GM23338 (cell line): ENCODE measurements at regions not wholly inside any gene's neighbourhood (a gene's known extent, or its start where the extent isn't known, plus 50 kb on each side); places are given as distances from the start of the nearest gene placed in this dataset.

Source experiments
- ATAC-seq: fragments of 200-7000 bp; cut with Tn5 transposase; 3 replicates; pipeline ENCODE4 v1.9.1; 2020
- DNase-seq: peaks from one replicate; pipeline ENCODE4 v3.0.0-alpha.2; 2015; ENCODE audit warnings: low spot score
- H2AFZ ChIP-seq: fragments of 200-600 bp; sonication (generic); 2 replicates; pipeline ENCODE4 v1.8.0; 2016; ENCODE audit warnings: antibody characterized with exemption, mild to moderate bottlenecking, moderate library complexity
- H3F3A ChIP-seq: fragments of 200-600 bp; sonication (generic); replicated peaks from 2 replicates; pipeline ENCODE4 v1.8.0; 2017; ENCODE audit warnings: antibody characterized with exemption, mixed run types, low read depth
- H3K27ac ChIP-seq: fragments of 200-600 bp; sonication (generic); 2 replicates; pipeline ENCODE4 v1.6.1; 2016; ENCODE audit warnings: low read depth
- H3K27me3 ChIP-seq: fragments of 200-600 bp; sonication (generic); 2 replicates; pipeline ENCODE4 v1.8.0; 2016; ENCODE audit warnings: mild to moderate bottlenecking, mixed run types, moderate library complexity; ENCODE audit not compliant: insufficient read depth
- H3K36me3 ChIP-seq: fragments of 200-600 bp; sonication (generic); 2 replicates; pipeline ENCODE4 v1.8.0; 2016; ENCODE audit warnings: mild to moderate bottlenecking; ENCODE audit not compliant: insufficient read depth
- H3K4me1 ChIP-seq: fragments of 200-600 bp; sonication (generic); 2 replicates; pipeline ENCODE4 v1.8.0; 2016; ENCODE audit warnings: mild to moderate bottlenecking, moderate library complexity; ENCODE audit not compliant: insufficient read depth
- H3K4me2 ChIP-seq: fragments of 200-600 bp; sonication (generic); 2 replicates; pipeline ENCODE4 v1.7.1; 2017; ENCODE audit warnings: mixed run types
- H3K4me3 ChIP-seq: fragments of 200-600 bp; sonication (generic); 2 replicates; pipeline ENCODE4 v1.6.1; 2016; ENCODE audit warnings: mixed run types
- H3K79me2 ChIP-seq: fragments of 200-600 bp; sonication (generic); replicated peaks from 2 replicates; pipeline ENCODE4 v1.8.0; 2017; ENCODE audit warnings: mild to moderate bottlenecking; ENCODE audit not compliant: insufficient read depth
- H3K9me2 ChIP-seq: fragments of 200-600 bp; sonication (generic); 2 replicates; pipeline ENCODE4 v1.8.0; 2017; ENCODE audit not compliant: insufficient read depth
- H4K20me1 ChIP-seq: fragments of 200-600 bp; sonication (generic); replicated peaks from 2 replicates; pipeline ENCODE4 v1.8.0; 2017; ENCODE audit warnings: mild to moderate bottlenecking; ENCODE audit not compliant: insufficient read depth
- H3K27ac Mint-ChIP-seq: 2 replicates; pipeline ENCODE4 v1.8.0; 2020; ENCODE audit warnings: inconsistent platforms, mild to moderate bottlenecking, moderate library complexity, mixed read lengths
- H3K27me3 Mint-ChIP-seq: 3 replicates; pipeline ENCODE4 v1.8.0; 2022; ENCODE audit warnings: low read depth, mild to moderate bottlenecking, moderate library complexity, mixed read lengths, inconsistent platforms; ENCODE audit not compliant: insufficient read depth, poor library complexity
- H3K36me3 Mint-ChIP-seq: 3 replicates; pipeline ENCODE4 v1.8.0; 2021; ENCODE audit warnings: low read depth, mild to moderate bottlenecking, inconsistent platforms, moderate library complexity, mixed read lengths
- H3K4me1 Mint-ChIP-seq: 3 replicates; pipeline ENCODE4 v1.8.0; 2020; ENCODE audit warnings: mild to moderate bottlenecking, inconsistent platforms, mixed read lengths
- H3K4me3 Mint-ChIP-seq: 3 replicates; pipeline ENCODE4 v1.8.0; 2021; ENCODE audit warnings: moderate library complexity, mild to moderate bottlenecking, inconsistent platforms, mixed read lengths
- H3K9me3 Mint-ChIP-seq: 3 replicates; pipeline ENCODE4 v1.8.0; 2020; ENCODE audit warnings: moderate library complexity, mild to moderate bottlenecking, inconsistent platforms, mixed read lengths
- CREB1 ChIP-seq: fragments of 250-450 bp; sonication (Bioruptor Pico); IDR thresholded peaks from 2 replicates; pipeline ENCODE4 v1.5.0; 2020; ENCODE audit warnings: low read depth, mild to moderate bottlenecking, moderate library complexity
- EZH2 ChIP-seq: fragments of 200-600 bp; sonication (generic); IDR thresholded peaks from one replicate; pipeline ENCODE4 v1.8.0; 2017; ENCODE audit warnings: antibody characterized with exemption, mild to moderate bottlenecking, low read depth; ENCODE audit not compliant: unreplicated experiment
- EZH2phosphoT487 ChIP-seq: fragments of 200-600 bp; sonication (generic); IDR thresholded peaks from one replicate; pipeline ENCODE4 v1.8.1; 2018; ENCODE audit warnings: antibody characterized with exemption; ENCODE audit not compliant: unreplicated experiment
- JUNB ChIP-seq: IDR thresholded peaks from one replicate; pipeline ENCODE4 v1.6.1; 2016; ENCODE audit warnings: antibody characterized with exemption; ENCODE audit not compliant: unreplicated experiment
- NANOG ChIP-seq: IDR thresholded peaks from 2 replicates; pipeline ENCODE4 v1.6.1; 2016; ENCODE audit warnings: antibody characterized with exemption, borderline replicate concordance
- POLR2AphosphoS5 ChIP-seq: IDR thresholded peaks from 2 replicates; pipeline ENCODE4 v1.6.1; 2016; ENCODE audit warnings: antibody characterized with exemption, low read depth
- STAT1 ChIP-seq: IDR thresholded peaks from one replicate; pipeline ENCODE4 v1.6.1; 2016; ENCODE audit warnings: antibody characterized with exemption; ENCODE audit not compliant: unreplicated experiment
- ZNF114 ChIP-seq: fragments of 250-450 bp; sonication (Bioruptor Pico); IDR thresholded peaks from 2 replicates; pipeline ENCODE4 v1.5.0; 2020; ENCODE audit warnings: mild to moderate bottlenecking, moderate library complexity
- ZNF331 ChIP-seq: fragments of 250-450 bp; sonication (Bioruptor Pico); IDR thresholded peaks from 2 replicates; pipeline ENCODE4 v1.5.0; 2020; ENCODE audit warnings: low read depth, mild to moderate bottlenecking, moderate library complexity
- TF ChIP-seq, protein P1 (sequence below), 2 experiments: fragments of 200-600 bp in 1 of 2; sonication (generic) in 1 of 2; conservative IDR thresholded peaks; 2 replicates each; pipeline versions ENCODE4 v1.5.1 to v1.6.1; 2016 to 2017; ENCODE audit warnings: antibody characterized with exemption in 2 of 2, low read depth in 2 of 2, mild to moderate bottlenecking in 2 of 2, moderate library complexity in 1 of 2
- TF ChIP-seq, protein P2 (sequence below): IDR thresholded peaks from one replicate; pipeline ENCODE4 v1.6.1; 2018; ENCODE audit warnings: antibody characterized with exemption; ENCODE audit not compliant: unreplicated experiment
- TF ChIP-seq, protein P3 (sequence below): fragments of 250-450 bp; sonication (Bioruptor Pico); IDR thresholded peaks from 2 replicates; pipeline ENCODE4 v1.5.0; 2020; ENCODE audit warnings: mild to moderate bottlenecking, moderate library complexity

DNA sequence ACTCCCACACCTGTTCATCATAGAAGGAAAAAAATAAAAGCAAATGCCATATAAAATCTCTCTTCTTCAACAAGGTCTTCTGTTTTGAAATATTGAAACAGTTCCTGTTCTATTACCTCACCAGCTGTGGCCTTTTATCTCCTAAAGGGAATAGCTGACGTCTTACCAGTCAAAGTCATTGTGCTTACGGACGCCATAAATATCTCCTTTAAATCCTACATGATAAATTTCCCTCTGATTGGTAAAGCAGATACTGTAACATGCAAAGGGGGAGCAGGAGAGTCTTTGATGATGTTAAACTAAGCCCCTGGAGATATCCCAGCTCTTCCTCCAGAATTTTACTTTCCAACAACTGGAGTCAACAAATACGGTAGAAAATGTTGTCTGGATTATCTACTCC is 168.4 kb downstream of the ZC3H11B start (continued):
- TF ChIP-seq, protein P1, sequence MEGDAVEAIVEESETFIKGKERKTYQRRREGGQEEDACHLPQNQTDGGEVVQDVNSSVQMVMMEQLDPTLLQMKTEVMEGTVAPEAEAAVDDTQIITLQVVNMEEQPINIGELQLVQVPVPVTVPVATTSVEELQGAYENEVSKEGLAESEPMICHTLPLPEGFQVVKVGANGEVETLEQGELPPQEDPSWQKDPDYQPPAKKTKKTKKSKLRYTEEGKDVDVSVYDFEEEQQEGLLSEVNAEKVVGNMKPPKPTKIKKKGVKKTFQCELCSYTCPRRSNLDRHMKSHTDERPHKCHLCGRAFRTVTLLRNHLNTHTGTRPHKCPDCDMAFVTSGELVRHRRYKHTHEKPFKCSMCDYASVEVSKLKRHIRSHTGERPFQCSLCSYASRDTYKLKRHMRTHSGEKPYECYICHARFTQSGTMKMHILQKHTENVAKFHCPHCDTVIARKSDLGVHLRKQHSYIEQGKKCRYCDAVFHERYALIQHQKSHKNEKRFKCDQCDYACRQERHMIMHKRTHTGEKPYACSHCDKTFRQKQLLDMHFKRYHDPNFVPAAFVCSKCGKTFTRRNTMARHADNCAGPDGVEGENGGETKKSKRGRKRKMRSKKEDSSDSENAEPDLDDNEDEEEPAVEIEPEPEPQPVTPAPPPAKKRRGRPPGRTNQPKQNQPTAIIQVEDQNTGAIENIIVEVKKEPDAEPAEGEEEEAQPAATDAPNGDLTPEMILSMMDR (conservative IDR thresholded peaks at IDR 0.05; ENCODE audit: low read depth in 2 of 2), result no peak
- TF ChIP-seq NANOG (no peak), ZNF331 (no peak), STAT1 (no peak)

DNA sequence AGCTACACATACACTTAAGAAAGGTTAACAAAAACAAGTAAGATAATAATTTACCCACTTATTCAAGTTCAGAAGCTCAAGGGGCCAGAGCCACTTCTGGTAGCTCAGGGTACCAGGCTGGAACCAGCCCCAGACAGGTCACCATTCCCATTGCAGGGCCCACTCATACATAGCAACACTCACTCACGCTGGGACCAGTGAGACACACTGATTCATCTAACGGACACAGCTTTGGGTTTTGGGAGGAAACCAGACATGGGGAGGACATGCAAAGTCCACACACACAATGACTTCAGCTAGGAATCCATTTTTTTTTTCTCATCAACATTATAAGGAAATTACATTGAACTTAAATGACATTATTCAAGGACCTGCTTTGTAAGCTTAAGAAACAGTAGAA is 169.1 kb downstream of the ZC3H11B start:
- Histone ChIP-seq H3K27me3 (no peaks in the 10 kb centered on the region), H3K4me2 (no peak overlapping the region), H3K27ac (no peak overlapping the region), H2AFZ (no peak overlapping the region), H3K9me2 (0 out of 2 replicates have a peak, but pooled peaks cover 4% of the 10 kb centered on the region), H3K4me1 (no peaks in the 10 kb centered on the region), H3K4me3 (no peak overlapping the region), H3K36me3 (no peaks in the 10 kb centered on the region), H4K20me1 (no peaks in the 10 kb centered on the region), H3F3A (no peaks in the 10 kb centered on the region), H3K79me2 (no peaks in the 10 kb centered on the region)
- Mint-ChIP-seq H3K4me1 (peaks cover 3% of the 10 kb centered on the region; the same call in 1 of the 3 replicates), H3K27me3 (no peaks in the 10 kb centered on the region), H3K27ac (no peak overlapping the region), H3K9me3 (no peaks in the 10 kb centered on the region), H3K36me3 (no peaks in the 10 kb centered on the region), H3K4me3 (no peak overlapping the region)
- ATAC-seq (no peak), DNase-seq (no peak)
- no peak for TF ChIP-seq POLR2AphosphoS5
- no peak for TF ChIP-seq EZH2
- no peak for TF ChIP-seq EZH2phosphoT487
- TF ChIP-seq, protein P1 (conservative IDR thresholded peaks at IDR 0.05; ENCODE audit: low read depth in 2 of 2), result no peak
- no peak for TF ChIP-seq JUNB
- no peak for TF ChIP-seq CREB1 (CRISPR knock-in tag)
- no peak for TF ChIP-seq NANOG
- no peak for TF ChIP-seq ZNF114 (CRISPR knock-in tag)
- no peak for TF ChIP-seq ZNF331
- no peak for TF ChIP-seq STAT1
- TF ChIP-seq, protein P2, sequence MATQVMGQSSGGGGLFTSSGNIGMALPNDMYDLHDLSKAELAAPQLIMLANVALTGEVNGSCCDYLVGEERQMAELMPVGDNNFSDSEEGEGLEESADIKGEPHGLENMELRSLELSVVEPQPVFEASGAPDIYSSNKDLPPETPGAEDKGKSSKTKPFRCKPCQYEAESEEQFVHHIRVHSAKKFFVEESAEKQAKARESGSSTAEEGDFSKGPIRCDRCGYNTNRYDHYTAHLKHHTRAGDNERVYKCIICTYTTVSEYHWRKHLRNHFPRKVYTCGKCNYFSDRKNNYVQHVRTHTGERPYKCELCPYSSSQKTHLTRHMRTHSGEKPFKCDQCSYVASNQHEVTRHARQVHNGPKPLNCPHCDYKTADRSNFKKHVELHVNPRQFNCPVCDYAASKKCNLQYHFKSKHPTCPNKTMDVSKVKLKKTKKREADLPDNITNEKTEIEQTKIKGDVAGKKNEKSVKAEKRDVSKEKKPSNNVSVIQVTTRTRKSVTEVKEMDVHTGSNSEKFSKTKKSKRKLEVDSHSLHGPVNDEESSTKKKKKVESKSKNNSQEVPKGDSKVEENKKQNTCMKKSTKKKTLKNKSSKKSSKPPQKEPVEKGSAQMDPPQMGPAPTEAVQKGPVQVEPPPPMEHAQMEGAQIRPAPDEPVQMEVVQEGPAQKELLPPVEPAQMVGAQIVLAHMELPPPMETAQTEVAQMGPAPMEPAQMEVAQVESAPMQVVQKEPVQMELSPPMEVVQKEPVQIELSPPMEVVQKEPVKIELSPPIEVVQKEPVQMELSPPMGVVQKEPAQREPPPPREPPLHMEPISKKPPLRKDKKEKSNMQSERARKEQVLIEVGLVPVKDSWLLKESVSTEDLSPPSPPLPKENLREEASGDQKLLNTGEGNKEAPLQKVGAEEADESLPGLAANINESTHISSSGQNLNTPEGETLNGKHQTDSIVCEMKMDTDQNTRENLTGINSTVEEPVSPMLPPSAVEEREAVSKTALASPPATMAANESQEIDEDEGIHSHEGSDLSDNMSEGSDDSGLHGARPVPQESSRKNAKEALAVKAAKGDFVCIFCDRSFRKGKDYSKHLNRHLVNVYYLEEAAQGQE, result no peak
- TF ChIP-seq, protein P3, sequence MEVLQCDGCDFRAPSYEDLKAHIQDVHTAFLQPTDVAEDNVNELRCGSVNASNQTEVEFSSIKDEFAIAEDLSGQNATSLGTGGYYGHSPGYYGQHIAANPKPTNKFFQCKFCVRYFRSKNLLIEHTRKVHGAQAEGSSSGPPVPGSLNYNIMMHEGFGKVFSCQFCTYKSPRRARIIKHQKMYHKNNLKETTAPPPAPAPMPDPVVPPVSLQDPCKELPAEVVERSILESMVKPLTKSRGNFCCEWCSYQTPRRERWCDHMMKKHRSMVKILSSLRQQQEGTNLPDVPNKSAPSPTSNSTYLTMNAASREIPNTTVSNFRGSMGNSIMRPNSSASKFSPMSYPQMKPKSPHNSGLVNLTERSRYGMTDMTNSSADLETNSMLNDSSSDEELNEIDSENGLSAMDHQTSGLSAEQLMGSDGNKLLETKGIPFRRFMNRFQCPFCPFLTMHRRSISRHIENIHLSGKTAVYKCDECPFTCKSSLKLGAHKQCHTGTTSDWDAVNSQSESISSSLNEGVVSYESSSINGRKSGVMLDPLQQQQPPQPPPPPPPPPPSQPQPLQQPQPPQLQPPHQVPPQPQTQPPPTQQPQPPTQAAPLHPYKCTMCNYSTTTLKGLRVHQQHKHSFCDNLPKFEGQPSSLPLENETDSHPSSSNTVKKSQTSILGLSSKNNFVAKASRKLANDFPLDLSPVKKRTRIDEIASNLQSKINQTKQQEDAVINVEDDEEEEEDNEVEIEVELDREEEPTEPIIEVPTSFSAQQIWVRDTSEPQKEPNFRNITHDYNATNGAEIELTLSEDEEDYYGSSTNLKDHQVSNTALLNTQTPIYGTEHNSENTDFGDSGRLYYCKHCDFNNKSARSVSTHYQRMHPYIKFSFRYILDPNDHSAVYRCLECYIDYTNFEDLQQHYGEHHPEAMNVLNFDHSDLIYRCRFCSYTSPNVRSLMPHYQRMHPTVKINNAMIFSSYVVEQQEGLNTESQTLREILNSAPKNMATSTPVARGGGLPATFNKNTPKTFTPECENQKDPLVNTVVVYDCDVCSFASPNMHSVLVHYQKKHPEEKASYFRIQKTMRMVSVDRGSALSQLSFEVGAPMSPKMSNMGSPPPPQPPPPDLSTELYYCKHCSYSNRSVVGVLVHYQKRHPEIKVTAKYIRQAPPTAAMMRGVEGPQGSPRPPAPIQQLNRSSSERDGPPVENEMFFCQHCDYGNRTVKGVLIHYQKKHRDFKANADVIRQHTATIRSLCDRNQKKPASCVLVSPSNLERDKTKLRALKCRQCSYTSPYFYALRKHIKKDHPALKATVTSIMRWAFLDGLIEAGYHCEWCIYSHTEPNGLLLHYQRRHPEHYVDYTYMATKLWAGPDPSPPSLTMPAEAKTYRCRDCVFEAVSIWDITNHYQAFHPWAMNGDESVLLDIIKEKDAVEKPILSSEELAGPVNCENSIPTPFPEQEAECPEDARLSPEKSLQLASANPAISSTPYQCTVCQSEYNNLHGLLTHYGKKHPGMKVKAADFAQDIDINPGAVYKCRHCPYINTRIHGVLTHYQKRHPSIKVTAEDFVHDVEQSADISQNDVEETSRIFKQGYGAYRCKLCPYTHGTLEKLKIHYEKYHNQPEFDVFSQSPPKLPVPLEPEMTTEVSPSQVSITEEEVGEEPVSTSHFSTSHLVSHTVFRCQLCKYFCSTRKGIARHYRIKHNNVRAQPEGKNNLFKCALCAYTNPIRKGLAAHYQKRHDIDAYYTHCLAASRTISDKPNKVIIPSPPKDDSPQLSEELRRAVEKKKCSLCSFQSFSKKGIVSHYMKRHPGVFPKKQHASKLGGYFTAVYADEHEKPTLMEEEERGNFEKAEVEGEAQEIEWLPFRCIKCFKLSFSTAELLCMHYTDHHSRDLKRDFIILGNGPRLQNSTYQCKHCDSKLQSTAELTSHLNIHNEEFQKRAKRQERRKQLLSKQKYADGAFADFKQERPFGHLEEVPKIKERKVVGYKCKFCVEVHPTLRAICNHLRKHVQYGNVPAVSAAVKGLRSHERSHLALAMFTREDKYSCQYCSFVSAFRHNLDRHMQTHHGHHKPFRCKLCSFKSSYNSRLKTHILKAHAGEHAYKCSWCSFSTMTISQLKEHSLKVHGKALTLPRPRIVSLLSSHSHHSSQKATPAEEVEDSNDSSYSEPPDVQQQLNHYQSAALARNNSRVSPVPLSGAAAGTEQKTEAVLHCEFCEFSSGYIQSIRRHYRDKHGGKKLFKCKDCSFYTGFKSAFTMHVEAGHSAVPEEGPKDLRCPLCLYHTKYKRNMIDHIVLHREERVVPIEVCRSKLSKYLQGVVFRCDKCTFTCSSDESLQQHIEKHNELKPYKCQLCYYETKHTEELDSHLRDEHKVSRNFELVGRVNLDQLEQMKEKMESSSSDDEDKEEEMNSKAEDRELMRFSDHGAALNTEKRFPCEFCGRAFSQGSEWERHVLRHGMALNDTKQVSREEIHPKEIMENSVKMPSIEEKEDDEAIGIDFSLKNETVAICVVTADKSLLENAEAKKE (CRISPR knock-in tag), result no peak
